Activated CD4-positive, alpha-beta T cell treated with anti-CD3 and anti-CD28 coated beads, Interleukin-2, Interleukin-6, amounts not matched to agents 100 ng/mL and 50 ng/mL, durations not matched to agents 16 hours and 8 hours (primary cell): ENCODE measurements at regions not wholly inside any gene's neighbourhood (a gene's known extent, or its start where the extent isn't known, plus 50 kb on each side); places are given as distances from the start of the nearest gene placed in this dataset.
A peak's percentile ranks its signal among the peaks of the same experiment; 100 is the strongest.
"Not testable (repeated sequence)": the region's sequence is repeated elsewhere in the genome, so short reads cannot be mapped to it uniquely, and the experiment has no call there.

Experiments used
- DNase-seq: peaks from one replicate; pipeline ENCODE4 v3.0.0-alpha.2; 2020

GRCh38 chr10:78442836-78443550 is 409.3 kb downstream of the RPS24 start:
- DNase-seq = no peak

GRCh38 chr10:78443900-78444571 is 410.4 kb downstream of the RPS24 start:
- DNase-seq = no peak

GRCh38 chr10:78444741-78445140 is 411.1 kb downstream of the RPS24 start:
- DNase-seq = not testable (repeated sequence)

GRCh38 chr10:78445308-78445707 is 411.6 kb downstream of the RPS24 start:
- no peak for DNase-seq

- no peak for DNase-seq
Measured at GRCh38 chr10:78448470-78448869, 414.8 kb downstream of the RPS24 start.

GRCh38 chr10:78448994-78449418 is 415.3 kb downstream of the RPS24 start:
- DNase-seq = no peak

GRCh38 chr10:78449554-78449953 is 415.9 kb downstream of the RPS24 start:
- DNase-seq = no peak

- DNase-seq = no peak
Measured at GRCh38 chr10:78450239-78450638, 416.6 kb downstream of the RPS24 start.

- DNase-seq = no peak
Measured at GRCh38 chr10:78450807-78451485, 417.3 kb downstream of the RPS24 start.

- no peak for DNase-seq
Measured at GRCh38 chr10:78451592-78451991, 417.9 kb downstream of the RPS24 start.

GRCh38 chr10:78454123-78454645 is 420.5 kb downstream of the RPS24 start:
- no peak for DNase-seq

- no peak for DNase-seq
Measured at GRCh38 chr10:78455236-78455635, 421.6 kb downstream of the RPS24 start.

GRCh38 chr10:78455811-78456210 is 422.1 kb downstream of the RPS24 start:
- no peak for DNase-seq

GRCh38 chr10:78456649-78457400 is 423.2 kb downstream of the RPS24 start:
- DNase-seq = no peak

- DNase-seq = no peak
Measured at GRCh38 chr10:78457804-78458482, 424.3 kb downstream of the RPS24 start.

GRCh38 chr10:78458983-78459638 is 425.4 kb downstream of the RPS24 start:
- peak; percentile 22 for DNase-seq

GRCh38 chr10:78459639-78460037 is 426.0 kb downstream of the RPS24 start:
- no peak for DNase-seq

- no peak for DNase-seq
Measured at GRCh38 chr10:78460204-78460603, 426.5 kb downstream of the RPS24 start.

GRCh38 chr10:78461333-78461732 is 427.7 kb downstream of the RPS24 start:
- no peak for DNase-seq

GRCh38 chr10:78462176-78462575 is 428.5 kb downstream of the RPS24 start:
- DNase-seq = no peak

- no peak for DNase-seq
Measured at GRCh38 chr10:78462726-78463228, 429.1 kb downstream of the RPS24 start.
